ENCODE measurements at regions not wholly inside any gene's neighbourhood (a gene's known extent, or its start where the extent isn't known, plus 50 kb on each side); places are given as distances from the start of the nearest gene placed in this dataset.

DNA sequence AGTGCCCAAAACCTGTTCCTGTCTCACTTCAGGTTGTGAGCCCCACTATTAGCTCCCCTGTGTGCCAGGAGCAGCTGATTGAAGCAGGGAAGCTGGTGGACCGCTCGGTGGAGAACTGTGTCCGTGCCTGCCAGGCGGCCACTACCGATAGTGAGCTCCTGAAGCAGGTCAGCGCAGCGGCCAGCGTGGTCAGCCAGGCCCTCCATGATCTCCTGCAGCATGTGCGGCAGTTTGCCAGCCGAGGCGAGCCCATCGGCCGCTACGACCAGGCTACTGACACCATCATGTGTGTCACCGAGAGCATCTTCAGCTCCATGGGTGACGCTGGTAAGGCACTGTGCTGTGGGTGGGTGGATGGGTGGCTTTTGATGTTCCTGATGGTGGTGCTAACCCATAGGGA is 334.1 kb upstream of the TPM1 start:
- no peak for DNase-seq (ENCODE audit: low spot score)

DNA sequence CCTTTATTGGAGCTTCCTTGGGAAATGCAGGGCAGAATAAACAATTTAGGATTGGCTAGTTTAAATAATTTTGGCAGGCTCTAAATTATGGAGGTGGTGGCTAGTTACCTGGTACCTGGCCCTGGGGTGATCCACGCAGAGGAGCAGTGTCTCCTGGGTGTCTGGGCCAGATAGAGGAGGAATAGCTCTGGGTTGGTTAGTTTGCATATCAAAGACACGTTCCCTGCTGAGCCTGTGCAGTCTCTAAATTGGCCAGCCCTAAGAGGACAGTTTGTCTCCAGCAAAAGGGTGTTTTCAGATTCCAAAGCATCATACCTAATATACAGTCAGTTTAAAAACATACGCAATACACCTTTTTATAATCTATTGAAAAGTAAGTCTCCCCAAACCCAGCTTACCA is 333.3 kb upstream of the TPM1 start:
- no peak for DNase-seq (ENCODE audit: low spot score)

DNA sequence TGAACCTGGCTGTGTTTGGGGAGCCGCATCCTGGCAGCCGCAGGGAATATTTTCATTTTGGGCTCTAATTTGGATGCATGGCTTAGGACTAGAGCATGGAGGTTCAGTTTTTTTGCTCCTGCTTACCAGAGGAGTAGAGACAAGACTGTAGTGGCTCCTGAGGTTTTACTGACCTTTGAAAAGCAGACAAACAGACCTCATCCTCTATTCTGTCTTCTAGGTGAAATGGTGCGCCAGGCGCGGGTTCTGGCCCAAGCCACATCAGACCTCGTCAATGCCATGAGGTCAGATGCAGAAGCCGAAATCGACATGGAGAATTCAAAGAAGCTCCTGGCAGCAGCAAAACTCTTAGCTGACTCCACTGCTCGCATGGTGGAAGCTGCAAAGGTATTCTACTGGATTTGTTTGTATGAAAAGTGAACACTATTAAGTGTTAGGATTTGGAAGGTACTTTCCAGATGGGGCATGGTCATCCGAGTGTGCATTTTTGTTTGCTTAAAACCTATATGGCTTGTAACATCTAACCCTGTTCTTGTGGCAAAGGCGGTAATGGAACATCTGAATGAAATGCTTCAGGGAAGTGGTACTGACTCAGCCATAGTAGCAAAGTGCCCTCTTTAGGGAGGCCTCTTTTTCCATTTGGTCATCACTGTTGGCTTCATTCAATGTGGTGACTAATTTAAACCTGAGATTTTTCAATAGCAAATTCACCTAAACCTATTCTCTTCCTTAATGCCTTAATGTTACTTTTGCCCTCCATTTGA is 330.7 kb upstream of the TPM1 start:
- DNase-seq (ENCODE audit: low spot score), result no peak

DNA sequence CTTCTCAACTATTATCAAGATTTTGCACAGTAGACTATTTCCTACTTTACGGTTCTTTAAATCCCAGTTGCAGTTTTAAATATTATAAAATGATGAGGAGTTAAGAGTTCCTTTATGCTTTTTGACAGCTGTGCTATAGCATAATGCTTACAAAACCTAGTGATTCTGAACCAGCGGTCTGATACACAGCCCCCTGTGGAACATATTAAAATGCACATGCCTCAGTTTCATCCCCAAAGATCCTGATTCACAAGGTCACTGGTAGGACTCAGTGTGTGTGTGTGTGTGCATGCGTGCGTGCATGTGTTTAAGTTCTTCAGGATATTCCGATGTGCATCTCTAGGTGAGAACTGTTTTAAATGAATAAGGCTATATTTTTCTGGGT is 330.1 kb upstream of the TPM1 start:
- DNase-seq (ENCODE audit: low spot score), result no peak

DNA sequence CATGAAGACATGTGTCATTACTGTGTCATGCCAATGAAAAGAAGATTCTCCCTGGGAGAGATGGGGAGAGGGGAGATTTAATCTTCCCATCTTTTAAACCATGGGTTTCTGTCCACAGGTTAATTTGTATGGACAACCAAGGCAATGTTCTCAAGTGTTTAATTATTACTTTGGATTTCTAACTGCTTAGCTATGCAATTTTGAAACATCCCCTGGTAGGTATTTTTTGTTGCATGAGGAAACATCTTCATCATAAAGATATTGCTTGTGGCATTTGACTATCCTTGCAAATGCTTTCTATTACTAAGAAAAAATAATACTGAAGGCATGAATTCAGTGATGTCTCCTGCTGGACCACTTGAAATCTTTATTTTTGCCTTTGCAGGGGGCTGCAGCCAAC is 326.6 kb upstream of the TPM1 start:
- DNase-seq (ENCODE audit: low spot score), result no peak

DNA sequence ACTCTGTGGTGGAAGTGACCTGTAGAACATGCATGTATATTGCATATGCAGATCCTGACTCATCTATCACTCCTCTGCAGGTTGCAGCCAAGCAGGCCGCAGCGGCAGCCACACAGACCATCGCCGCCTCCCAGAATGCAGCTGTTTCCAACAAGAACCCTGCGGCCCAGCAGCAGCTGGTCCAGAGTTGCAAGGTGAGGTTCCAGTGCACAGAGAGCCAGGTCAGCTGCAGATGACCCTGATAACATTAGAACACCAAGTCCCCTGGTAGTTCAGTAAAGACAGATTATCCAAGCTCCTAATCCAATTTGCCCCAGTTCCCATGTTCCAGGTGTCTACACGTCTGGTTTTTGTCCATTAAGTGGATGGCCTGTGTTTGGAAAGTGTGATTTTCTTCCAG is 325.1 kb upstream of the TPM1 start:
- DNase-seq (ENCODE audit: low spot score), result no peak

DNA sequence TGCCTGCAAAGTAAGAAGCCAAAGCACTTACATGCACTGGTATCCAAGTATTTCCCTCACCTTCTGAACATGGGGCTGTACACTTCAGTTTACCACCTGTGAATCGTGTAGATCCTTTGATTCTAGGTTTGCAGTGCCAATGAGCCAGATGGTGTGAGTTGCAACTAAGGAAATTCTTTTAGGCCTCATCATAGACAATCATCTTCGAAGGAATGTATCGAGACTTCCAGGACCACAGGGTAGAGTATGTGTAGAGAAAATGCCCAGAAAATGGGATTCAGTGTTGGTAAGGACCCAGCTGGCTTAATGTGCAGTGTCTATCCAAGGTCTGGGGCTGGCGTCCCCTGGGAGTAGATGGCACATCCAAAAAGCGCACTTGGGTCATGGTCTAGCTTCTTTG is 323.2 kb upstream of the TPM1 start:
- no peak for DNase-seq (ENCODE audit: low spot score)

DNA sequence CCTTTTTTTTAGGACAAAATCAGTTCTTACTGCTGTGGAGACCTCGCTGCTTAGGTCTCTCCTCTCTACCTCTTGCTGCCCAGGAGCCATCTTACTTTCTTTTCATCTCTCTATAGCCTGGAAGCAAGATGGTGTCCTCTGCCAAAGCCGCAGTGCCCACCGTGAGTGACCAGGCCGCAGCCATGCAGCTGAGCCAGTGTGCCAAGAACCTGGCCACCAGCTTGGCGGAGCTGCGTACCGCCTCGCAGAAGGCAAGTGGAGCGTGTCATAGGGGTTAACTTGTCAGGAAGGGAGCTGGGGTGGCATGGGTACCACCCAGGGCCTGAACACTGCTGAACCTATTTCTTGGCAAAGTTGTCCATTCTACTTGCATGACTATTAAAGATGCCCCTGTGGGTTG is 320.3 kb upstream of the TPM1 start:
- no peak for DNase-seq (ENCODE audit: low spot score)

DNA sequence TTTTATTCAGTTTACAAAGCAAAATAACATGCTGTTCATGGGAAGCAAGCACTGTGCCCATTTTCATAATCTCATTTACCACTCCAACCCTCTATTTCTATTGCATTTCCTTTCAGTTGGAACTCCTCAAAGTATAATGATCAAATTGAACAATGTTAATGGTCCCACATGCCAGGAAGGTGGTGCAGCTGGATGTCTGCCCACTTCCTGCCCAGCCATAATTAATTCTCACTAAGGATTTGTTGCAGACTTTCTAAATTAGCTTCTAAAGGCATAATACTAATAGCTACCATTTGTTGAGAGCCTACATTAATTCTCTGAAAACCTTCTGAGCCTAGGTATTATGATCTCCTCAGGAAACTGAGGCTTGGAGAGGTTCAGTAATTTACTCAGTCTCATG is 316.1 kb upstream of the TPM1 start:
- DNase-seq (ENCODE audit: low spot score), result no peak

DNA sequence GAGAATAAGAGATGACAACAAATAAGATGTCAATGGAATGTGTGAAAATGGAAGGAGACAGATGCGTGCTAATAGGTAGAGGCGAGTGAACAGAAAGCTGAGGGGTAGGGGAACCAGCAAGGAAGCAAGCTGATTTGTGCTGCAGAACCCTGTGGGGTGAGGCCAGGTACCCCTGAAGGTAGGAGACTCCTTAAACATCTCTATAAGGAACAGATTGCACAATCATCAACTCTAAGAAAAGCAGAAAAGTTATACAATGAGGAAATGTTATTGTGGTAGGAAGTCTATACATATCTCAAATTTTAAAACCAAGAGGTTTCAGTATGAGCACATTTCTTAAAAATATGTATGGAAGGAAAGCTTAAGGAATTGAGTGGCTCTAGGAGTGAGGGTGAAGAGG is 315.0 kb upstream of the TPM1 start:
- no peak for DNase-seq (ENCODE audit: low spot score)

DNA sequence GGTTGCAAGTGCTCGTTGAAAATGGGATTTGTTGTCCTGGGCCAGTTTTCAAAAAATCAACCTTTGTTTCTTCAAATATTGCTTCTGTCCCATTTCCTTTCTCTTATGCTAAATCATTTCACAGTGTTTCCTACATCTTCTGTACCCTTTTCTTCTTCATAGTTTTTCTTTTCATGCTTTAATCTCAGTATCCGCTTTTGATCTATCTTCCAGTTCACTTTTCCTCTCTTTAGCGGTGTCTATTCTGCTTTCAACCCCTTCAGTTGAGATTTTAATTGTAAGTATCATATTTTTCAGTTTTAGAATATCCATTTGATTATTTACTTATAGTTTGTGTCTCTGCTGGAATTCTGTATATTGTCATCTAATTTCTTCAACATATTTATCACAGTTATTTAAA is 311.7 kb upstream of the TPM1 start:
- no peak for DNase-seq (ENCODE audit: low spot score)

DNA sequence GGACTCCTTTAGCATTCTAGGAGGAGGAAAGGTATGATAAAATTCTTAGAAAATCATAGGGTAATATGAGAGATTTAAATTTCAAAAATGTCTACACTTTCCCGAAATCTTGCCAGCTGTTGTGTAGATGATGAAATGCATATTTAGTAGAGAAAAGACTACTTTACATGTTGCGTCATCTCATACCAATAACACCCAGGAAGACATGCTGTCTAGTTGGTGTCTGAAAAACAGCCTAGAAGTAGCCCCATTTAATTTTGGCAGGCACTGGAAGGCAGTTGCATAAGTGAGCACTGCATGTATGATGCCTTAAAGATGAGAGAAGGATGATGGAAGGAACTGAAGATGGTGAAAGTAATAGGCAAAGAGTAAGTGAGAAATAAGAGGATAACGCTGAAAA is 310.5 kb upstream of the TPM1 start:
- DNase-seq (ENCODE audit: low spot score), result no peak

DNA sequence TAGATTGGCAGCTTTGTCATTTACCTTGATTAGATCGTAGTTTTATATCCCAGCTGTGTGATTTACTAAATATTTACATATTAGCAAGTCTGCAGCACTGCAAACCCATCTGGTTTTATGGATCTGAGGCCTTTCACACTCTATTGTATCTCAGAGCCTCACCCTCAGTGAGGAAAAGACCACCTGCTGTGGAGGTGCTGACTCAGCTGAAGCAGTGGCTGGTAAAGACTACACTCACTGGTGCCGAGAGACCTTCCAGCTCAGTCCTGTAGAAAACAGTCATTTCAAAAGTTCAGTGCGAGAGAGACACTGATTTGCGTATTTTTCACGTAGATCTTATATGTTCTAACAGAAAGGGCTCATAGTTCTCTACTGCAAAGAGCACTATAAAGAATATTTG is 307.8 kb upstream of the TPM1 start:
- DNase-seq (ENCODE audit: low spot score), result no peak

DNA sequence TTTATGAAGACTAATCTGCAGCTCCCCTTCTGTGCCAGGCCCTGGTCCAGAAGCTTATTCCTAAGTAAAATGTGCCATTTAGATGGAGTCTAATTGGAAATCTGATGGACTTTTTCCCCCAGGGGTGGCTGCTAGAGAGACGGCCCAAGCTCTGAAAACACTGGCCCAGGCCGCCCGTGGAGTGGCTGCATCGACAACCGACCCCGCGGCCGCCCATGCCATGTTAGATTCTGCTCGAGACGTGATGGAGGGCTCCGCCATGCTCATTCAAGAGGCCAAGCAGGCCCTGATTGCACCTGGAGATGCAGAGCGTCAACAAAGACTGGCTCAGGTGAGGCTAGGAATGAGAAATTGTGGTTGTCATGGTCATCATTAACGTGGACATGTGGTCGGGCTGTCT is 305.8 kb upstream of the TPM1 start:
- DNase-seq (ENCODE audit: low spot score), result no peak

DNA sequence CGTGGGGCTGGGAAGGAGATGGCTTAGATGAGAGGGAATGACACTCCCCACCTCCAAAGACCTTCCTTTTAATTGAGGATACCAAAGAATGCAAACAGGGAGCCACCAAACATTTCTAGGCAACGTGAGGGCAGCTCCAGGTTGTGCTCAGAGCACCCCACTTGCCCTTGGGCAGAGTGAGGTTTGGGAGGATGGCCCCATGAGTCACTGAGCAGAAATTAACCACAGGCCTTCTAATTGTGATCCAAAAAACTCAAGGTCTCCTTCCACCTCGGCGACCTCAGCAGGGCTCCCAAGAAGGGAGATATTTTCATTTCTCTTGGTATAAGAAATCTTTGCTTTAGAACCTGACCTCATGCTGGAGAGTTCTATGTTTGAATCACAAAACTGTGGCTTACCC is 305.0 kb upstream of the TPM1 start:
- no peak for DNase-seq (ENCODE audit: low spot score)

DNA sequence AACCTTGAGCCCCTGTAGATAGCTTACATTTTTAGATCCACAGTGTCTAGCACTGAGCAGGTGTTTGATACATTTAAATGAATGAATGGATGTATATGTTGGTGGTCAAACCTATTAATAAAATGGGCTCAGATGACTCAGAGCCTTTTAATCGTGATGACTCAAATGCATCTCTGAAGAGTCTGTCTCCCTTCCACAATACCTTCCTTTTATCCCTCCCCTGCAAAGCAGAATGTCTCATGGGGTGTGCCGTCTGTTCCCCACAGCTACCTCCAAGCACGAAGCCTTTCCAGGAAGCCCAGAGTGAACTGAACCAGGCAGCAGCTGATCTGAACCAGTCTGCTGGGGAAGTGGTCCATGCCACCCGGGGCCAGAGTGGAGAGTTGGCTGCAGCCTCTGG is 303.5 kb upstream of the TPM1 start:
- DNase-seq (ENCODE audit: low spot score), result no peak

DNA sequence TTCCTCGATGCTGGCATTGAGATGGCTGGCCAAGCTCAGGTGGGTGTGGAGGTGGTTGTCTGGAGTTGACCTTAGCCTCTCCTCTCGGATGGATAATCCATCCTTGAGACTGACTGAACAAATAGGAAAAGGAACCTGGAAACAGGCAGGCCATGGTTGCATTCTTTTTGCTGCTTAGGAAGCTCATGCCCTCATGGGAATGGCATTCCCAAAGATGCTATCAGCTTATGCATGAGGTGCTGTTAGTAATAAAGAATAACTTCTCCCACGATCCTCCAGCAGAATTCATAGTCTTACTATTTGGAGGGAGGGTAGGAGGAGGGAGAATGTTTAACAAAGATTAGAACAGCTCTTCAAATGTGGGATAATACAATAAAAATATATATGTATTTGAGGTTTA is 303.0 kb upstream of the TPM1 start:
- DNase-seq (ENCODE audit: low spot score), result no peak

DNA sequence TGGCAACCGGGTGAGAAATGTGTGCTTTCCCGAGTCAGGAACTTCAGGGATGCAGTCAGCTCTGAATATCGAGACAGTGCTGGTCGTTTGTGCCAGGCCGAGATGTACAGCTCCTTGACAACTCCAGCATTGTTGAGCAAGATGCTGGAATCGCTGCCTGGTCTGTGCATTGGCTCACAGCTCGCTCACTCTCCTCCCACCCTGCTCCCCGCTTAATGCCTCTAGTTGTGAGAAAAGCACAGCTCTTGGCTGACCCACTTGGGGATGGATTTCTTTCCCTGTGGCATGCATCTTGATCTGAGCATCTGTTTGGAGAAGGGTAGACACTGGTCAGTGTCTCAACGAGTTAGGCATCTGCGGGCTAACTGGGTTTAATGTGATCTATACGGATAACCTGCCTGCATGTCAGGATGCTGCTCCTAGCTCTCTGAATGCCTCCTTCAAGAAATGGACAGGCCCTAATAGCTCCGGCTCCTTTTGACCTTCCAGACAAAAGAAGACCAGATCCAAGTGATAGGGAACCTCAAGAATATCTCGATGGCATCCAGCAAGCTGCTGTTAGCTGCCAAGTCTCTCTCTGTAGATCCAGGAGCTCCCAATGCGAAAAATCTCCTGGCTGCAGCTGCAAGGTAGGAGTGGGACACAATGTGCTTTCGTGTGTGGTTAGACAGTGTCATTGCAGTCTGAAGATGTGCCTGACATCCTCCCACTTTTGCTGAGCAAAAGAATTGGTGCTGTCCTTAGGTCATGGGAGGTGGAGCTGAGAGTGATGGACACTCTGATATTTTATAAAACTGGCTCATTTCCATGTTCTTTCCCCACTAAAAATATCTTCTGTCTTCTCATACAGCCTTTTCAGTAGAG is 302.2 kb upstream of the TPM1 start:
- DNase-seq (ENCODE audit: low spot score), result no peak

DNA sequence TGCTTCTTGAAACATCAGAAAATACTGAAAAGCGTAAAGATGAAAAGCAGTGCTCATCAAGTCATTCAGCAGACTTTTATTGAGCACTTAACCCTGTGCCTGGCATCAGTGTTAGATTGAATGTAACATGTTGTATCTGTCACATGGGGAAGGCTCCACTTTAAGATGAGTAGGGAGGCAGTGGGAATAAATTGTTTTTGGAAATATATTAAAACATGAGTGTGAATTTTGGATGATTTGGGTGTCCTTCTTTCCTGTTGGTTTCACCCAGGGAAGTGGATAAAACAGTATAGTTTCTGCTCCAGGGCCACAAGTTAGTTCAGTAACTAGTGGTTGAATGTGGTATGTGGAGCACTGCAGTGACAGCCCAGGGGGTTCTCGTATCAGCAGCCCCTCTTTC is 301.4 kb upstream of the TPM1 start:
- no peak for DNase-seq (ENCODE audit: low spot score)

DNA sequence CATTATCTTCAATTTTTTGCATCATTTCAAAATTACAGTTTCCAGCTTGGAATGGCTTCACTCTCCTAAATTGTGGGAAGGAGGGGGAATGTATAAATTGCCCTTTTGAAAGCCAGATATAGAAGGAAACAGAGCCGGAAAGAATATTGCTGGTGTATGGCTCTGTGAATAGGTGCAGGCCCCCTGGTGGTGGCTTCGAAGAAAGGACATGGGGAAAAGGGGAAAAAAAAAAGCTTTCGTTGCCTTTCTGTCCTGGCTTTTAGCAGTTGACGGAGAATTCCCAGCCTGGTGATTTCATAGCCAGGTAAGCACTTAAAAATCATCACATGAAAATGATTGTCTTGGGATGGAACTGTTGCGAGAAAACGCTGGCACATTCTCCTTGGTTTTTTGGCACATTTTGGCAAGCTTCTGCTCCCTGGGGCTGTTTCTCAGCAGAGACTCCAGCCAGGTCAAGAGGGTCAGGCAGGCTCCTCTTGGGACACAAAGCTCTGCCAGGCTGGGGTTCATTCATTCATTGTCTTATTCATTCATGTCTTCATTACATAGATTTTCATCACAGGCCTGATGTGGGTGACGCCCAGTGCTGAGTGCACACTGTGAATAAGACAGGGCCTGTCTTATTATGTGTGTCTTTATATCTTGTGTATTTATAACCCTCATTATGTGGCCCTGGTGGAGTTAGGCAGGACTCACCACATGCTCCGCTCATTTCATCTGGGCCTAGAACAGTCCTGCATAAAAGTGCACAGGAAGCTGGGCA is 300.0 kb upstream of the TPM1 start:
- DNase-seq (ENCODE audit: low spot score), result no peak

DNA sequence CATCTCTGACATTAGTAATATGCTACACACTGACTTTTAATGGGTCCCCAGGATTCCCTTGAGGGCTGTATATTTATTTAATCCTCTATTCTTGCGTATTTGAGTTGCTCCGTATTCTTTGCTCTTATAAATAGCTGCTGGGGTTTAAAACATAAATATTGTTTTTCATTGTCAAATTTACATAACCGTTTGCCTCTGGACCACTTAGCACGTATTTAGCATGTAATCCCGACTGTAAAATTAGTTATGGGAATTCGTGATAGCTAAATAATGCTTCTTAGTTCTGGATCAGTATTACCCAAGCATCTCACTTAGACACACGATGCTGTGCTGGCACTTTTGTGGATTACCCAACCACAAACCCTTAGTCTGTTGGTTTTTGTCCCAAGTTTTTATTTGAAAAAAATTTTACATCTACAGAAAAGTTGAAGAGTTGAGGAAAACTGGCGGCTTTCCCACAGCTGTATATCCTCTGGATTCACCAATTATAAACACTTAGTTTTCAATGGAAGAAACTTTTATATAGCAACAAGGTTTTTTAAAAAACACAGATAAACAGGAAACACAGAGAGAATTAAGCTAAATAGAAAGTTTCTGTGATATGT is 296.8 kb upstream of the TPM1 start:
- no peak for DNase-seq (ENCODE audit: low spot score)

DNA sequence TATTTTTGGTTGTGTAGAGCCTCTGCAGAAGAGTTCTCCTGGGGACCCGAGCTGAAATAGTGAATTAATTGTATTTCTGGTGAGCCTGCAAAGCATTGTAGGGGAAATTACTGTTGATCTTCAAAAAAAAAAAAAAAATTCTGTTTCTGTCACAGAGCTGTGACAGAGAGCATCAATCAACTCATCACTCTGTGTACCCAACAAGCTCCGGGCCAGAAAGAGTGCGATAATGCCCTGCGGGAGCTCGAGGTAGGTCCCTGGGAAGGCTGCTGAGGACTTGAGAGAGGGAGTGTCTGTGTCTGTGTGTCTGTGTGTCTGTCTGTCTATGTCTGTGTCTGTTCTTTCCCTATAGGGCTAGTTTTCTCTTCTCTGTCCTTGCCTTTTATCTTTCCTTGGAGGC is 294.4 kb upstream of the TPM1 start:
- no peak for DNase-seq (ENCODE audit: low spot score)

Measured in HuH-7.5 (cell line).